Upper lobe of left lung (tissue), 4 donors: ENCODE measurements at regions not wholly inside any gene's neighbourhood (a gene's known extent, or its start where the extent isn't known, plus 50 kb on each side); places are given as distances from the start of the nearest gene placed in this dataset.

Experiments used
- CTCF ChIP-seq, 6 experiments: fragments of 450-650 bp in 4 of 6; fragments of 200-600 bp in 2 of 6; sonication (generic) in 2 of 6; IDR thresholded peaks; one replicate each; pipeline ENCODE4 v1.5.1; 2016 to 2019; ENCODE audit warnings: antibody characterized with exemption in 6 of 6
- EP300 ChIP-seq, 4 donors: sonication (generic); formaldehyde crosslinking; IDR thresholded peaks; one replicate each; pipeline ENCODE4 v1.5.1; 2017; ENCODE audit warnings: antibody characterized with exemption in 4 of 4, control low read depth in 2 of 4
- POLR2A ChIP-seq, 4 donors: fragments of 450-650 bp; IDR thresholded peaks; one replicate each; pipeline ENCODE4 v1.5.1; 2016 to 2017; ENCODE audit warnings: antibody characterized with exemption in 4 of 4, mild to moderate bottlenecking in 2 of 4
- POLR2AphosphoS5 ChIP-seq, 2 donors: sonication (generic); formaldehyde crosslinking; IDR thresholded peaks; one replicate each; pipeline ENCODE4 v1.5.1; 2017; ENCODE audit warnings: antibody characterized with exemption in 2 of 2

GRCh38 chr1:26627954-26628353 lies 67.9 kb upstream of the ARID1A start:
- TF ChIP-seq EP300 (IDR thresholded peaks at IDR 0.05) (no peak), POLR2A (IDR thresholded peaks at IDR 0.05) (no peak), CTCF (IDR thresholded peaks at IDR 0.05) (no peak), POLR2AphosphoS5 (IDR thresholded peaks at IDR 0.05) (no peak)
